NCI-H2029 (cell line): ENCODE measurements at regions not wholly inside any gene's neighbourhood (a gene's known extent, or its start where the extent isn't known, plus 50 kb on each side); places are given as distances from the start of the nearest gene placed in this dataset.
"Not testable (repeated sequence)": the region's sequence is repeated elsewhere in the genome, so short reads cannot be mapped to it uniquely, and the experiment has no call there.

Experiments used
- DNase-seq: peaks from one replicate; lab custom pipeline; 2025; lab: John Stamatoyannopoulos, UW

GRCh38 chr6:169378620-169379381, 125.2 kb upstream of the THBS2 start:
- no peak for DNase-seq

- no peak for DNase-seq
These were observed 122.8 kb upstream of the THBS2 start for GRCh38 chr6:169376458-169376857.

- no peak for DNase-seq
These were observed 118.9 kb upstream of the THBS2 start for GRCh38 chr6:169372589-169372988.

GRCh38 chr6:169371344-169372127, 117.9 kb upstream of the THBS2 start:
- no peak for DNase-seq

- no peak for DNase-seq
These were observed 117.2 kb upstream of the THBS2 start for GRCh38 chr6:169370666-169371343.

GRCh38 chr6:169370054-169370453, 116.4 kb upstream of the THBS2 start:
- no peak for DNase-seq

GRCh38 chr6:169368200-169368599, 114.6 kb upstream of the THBS2 start:
- no peak for DNase-seq

- DNase-seq, result no peak
These were observed 113.9 kb upstream of the THBS2 start for GRCh38 chr6:169367507-169367906.

- DNase-seq, result no peak
These were observed 112.7 kb upstream of the THBS2 start for GRCh38 chr6:169366258-169366901.

GRCh38 chr6:169365567-169366257, 112.1 kb upstream of the THBS2 start:
- no peak for DNase-seq

GRCh38 chr6:169363590-169363989, 109.9 kb upstream of the THBS2 start:
- DNase-seq, result no peak

- no peak for DNase-seq
These were observed 109.0 kb upstream of the THBS2 start for GRCh38 chr6:169362501-169363121.

GRCh38 chr6:169355001-169355400, 101.4 kb upstream of the THBS2 start:
- DNase-seq, result not testable (repeated sequence)

GRCh38 chr6:169345146-169345545, 91.5 kb upstream of the THBS2 start:
- DNase-seq, result no peak

GRCh38 chr6:169344750-169345065, 91.1 kb upstream of the THBS2 start:
- DNase-seq, result no peak

- DNase-seq, result no peak
These were observed 90.5 kb upstream of the THBS2 start for GRCh38 chr6:169343886-169344749.

- DNase-seq, result no peak
These were observed 89.1 kb upstream of the THBS2 start for GRCh38 chr6:169342710-169343109.

GRCh38 chr6:169341706-169342105, 88.1 kb upstream of the THBS2 start:
- no peak for DNase-seq

GRCh38 chr6:169341065-169341464, 87.4 kb upstream of the THBS2 start:
- no peak for DNase-seq

GRCh38 chr6:169340395-169340794, 86.7 kb upstream of the THBS2 start:
- no peak for DNase-seq
